Psoas muscle (tissue), 7 donors: ENCODE measurements at regions not wholly inside any gene's neighbourhood (a gene's known extent, or its start where the extent isn't known, plus 50 kb on each side); places are given as distances from the start of the nearest gene placed in this dataset.

Source experiments
- ATAC-seq, 4 donors: fragments of 200-7000 bp; cut with Tn5 transposase; one replicate each; pipeline ENCODE4 v1.9.1; 2020; ENCODE audit warnings: moderate library complexity in 3 of 4, mild to moderate bottlenecking in 2 of 4
- DNase-seq, 2 donors: peaks; one replicate each; pipeline ENCODE4 v3.0.0-alpha.2; 2020
- H3K27ac ChIP-seq: fragments of 200-600 bp; one replicate; pipeline ENCODE4 v1.8.0; 2022
- H3K27me3 ChIP-seq, 3 donors: fragments of 200-600 bp in 1 of 3; one replicate each; pipeline versions ENCODE4 v1.6.1 to v1.8.0; 2013 to 2022; ENCODE audit warnings: low read length in 2 of 3, mild to moderate bottlenecking in 2 of 3, moderate library complexity in 1 of 3; ENCODE audit not compliant: insufficient read depth in 3 of 3
- H3K36me3 ChIP-seq, 2 donors: fragments of 200-600 bp in 1 of 2; one replicate each; pipeline versions ENCODE4 v1.6.1 to v1.8.0; 2013 to 2022; ENCODE audit warnings: low read depth in 1 of 2, mild to moderate bottlenecking in 1 of 2, moderate library complexity in 1 of 2; ENCODE audit not compliant: insufficient read depth in 1 of 2
- H3K4me1 ChIP-seq: fragments of 200-600 bp; one replicate; pipeline ENCODE4 v1.8.0; 2022
- H3K4me3 ChIP-seq: fragments of 200-600 bp; one replicate; pipeline ENCODE4 v1.8.0; 2022; ENCODE audit warnings: mild to moderate bottlenecking
- H3K9me3 ChIP-seq: fragments of 200-600 bp; one replicate; pipeline ENCODE4 v1.8.0; 2022
- WGBS, 3 donors: extraction: QIAGEN DNeasy Blood & Tissue Kit; methylation state at CpG; one replicate each; pipeline versions ENCODE4 v1.1.6 to v1.1.7; 2013; 5-methylcytosine and 5-hydroxymethylcytosine counted together
- intact Hi-C, 2 donors: fragments of 100-400 bp; cut with DNase I; formaldehyde crosslinking; loops; one replicate each; pipeline versions ENCODE4 v1.11.0 to v1.14.2; 2022
- TF ChIP-seq, protein P1 (sequence below): fragments of 200-600 bp; IDR thresholded peaks from one replicate; pipeline ENCODE4 v1.8.0; 2022; ENCODE audit warnings: antibody characterized with exemption
- donor health status: healthy with polysubstance abuse.
- donor health status: DM: no; HTN: no; CAD: no; lungs with moderate emphysema.
- donor health status: Bipolar disorder and iron deficiency.
- donor health status: healthy.
- donor health status: DM: yes; HTN: yes; CAD: no.
- donor health status: DM: no; HTN: no; CAD: no.
- donor health status: DM: yes; HTN: yes; CAD: no.

DNA sequence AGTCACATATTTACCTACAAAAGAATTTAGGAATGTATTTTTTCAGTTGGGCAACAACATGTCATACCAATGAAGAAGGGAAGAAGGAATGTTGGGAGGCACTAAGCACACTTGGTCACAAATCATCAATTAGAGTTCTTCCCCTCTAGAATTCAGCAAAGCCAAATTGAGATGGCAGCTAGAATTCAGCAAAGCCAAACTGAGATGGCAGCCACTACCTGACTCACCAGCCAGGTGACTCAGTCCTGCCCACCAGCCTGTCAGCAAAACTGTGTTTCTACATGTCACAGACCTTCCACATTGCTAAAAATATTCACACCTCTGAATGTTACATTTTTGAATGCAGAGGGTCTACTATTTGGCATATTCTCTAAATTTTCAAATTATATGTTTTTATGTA, 63.2 kb upstream of the NOCT start:
- H3K9me3 ChIP-seq, result no peaks in the 10 kb centered on the region
- H3K27ac ChIP-seq, result no peak overlapping the region
- intact Hi-C loops, result no loop called here
- no peaks in the 10 kb centered on the region for H3K4me1 ChIP-seq
- H3K27me3 ChIP-seq, result no peaks in the 10 kb centered on the region
- H3K36me3 ChIP-seq, result no peaks in the 10 kb centered on the region
- TF ChIP-seq, protein P1, sequence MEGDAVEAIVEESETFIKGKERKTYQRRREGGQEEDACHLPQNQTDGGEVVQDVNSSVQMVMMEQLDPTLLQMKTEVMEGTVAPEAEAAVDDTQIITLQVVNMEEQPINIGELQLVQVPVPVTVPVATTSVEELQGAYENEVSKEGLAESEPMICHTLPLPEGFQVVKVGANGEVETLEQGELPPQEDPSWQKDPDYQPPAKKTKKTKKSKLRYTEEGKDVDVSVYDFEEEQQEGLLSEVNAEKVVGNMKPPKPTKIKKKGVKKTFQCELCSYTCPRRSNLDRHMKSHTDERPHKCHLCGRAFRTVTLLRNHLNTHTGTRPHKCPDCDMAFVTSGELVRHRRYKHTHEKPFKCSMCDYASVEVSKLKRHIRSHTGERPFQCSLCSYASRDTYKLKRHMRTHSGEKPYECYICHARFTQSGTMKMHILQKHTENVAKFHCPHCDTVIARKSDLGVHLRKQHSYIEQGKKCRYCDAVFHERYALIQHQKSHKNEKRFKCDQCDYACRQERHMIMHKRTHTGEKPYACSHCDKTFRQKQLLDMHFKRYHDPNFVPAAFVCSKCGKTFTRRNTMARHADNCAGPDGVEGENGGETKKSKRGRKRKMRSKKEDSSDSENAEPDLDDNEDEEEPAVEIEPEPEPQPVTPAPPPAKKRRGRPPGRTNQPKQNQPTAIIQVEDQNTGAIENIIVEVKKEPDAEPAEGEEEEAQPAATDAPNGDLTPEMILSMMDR, result no peak
- ATAC-seq, result no peak
- DNase-seq, result no peak
- no peak overlapping the region for H3K4me3 ChIP-seq

DNA sequence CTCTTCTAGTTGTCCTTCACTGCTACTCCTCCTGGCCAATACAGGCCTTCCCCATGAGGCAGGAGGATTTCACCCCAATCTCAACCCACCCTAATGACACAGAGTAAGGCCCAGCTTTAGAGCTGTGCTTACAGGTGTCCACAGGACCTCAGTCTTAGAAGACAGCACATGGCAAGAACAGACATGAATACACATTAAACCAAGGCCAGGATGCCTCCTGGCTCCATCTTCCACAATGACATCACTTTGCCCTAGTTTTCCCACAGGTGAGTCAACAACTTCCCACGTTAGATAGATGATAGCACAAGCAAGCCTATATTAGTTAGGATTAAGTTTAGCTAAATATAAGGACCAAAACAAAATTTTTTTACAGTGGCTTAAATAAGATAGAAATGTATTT, 63.8 kb upstream of the NOCT start:
- H3K9me3 ChIP-seq, result no peaks in the 10 kb centered on the region
- 77 to 93% (median 89%) methylated on average over 1 of the region's 1 CpG for WGBS, 3 donors
- DNase-seq (no peak), ATAC-seq (no peak)
- intact Hi-C loops, result no loop called here
- H3K27ac ChIP-seq, result no peak overlapping the region
- no peaks in the 10 kb centered on the region for H3K27me3 ChIP-seq
- H3K4me3 ChIP-seq, result no peak overlapping the region
- no peaks in the 10 kb centered on the region for H3K4me1 ChIP-seq
- H3K36me3 ChIP-seq, result no peaks in the 10 kb centered on the region
- TF ChIP-seq, protein P1, result no peak

DNA sequence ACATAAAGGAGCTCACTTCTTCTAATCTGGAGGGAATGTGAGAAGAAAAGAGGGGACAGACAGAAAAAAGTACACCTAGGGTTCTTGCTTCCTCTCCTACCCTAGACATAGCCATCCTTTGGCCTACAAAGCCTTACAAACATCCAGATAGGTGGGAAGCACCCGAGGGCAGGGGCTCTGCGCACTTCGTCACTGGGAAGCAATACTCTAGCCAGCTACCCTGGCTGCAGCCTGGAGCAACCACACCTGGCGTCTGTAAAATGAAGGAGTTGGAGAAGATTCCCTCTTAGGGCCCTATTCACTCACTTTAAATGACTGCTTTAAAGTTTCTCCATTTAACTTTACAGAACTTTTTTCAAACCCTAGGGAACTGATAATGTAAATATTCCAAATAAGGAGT, 65.7 kb upstream of the NOCT start:
- Histone ChIP-seq H3K27ac (no peak overlapping the region), H3K4me3 (no peak overlapping the region), H3K27me3 (no peaks in the 10 kb centered on the region), H3K9me3 (no peaks in the 10 kb centered on the region), H3K36me3 (no peaks in the 10 kb centered on the region), H3K4me1 (no peaks in the 10 kb centered on the region)
- intact Hi-C loops, result no loop called here
- TF ChIP-seq, protein P1, result no peak
- 66 to 93% (median 91%) methylated on average over 4 of the region's 4 CpGs for WGBS, 3 donors
- DNase-seq (no peak), ATAC-seq (no peak)

DNA sequence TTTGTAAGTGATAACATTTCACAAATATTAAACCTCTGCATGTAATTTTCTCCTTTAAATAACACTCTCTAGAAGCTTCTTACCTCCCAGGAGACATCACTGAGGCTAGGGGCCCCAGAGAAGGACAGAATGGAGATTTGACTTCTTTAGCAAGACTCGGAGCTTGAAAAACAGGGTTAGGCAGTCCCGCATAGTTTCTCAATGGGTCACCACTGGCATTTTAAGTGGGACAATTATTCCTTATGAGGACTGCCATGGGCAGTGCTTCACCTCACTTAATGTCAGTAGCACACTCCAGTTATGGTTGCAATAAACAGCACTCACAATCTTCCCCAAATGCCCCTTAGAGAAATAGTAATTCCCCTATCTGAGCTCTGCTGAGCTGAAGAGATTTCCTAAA, 66.7 kb upstream of the NOCT start:
- ATAC-seq, result no peak
- no peaks in the 10 kb centered on the region for H3K36me3 ChIP-seq
- intact Hi-C loops, result no loop called here
- H3K27me3 ChIP-seq, result no peaks in the 10 kb centered on the region
- TF ChIP-seq, protein P1, result no peak
- H3K4me3 ChIP-seq, result no peak overlapping the region
- no peaks in the 10 kb centered on the region for H3K4me1 ChIP-seq
- WGBS, 3 donors, result 92 to 93% (median 93%) methylated on average over 2 of the region's 2 CpGs
- no peaks in the 10 kb centered on the region for H3K9me3 ChIP-seq
- no peak overlapping the region for H3K27ac ChIP-seq
- no peak for DNase-seq

DNA sequence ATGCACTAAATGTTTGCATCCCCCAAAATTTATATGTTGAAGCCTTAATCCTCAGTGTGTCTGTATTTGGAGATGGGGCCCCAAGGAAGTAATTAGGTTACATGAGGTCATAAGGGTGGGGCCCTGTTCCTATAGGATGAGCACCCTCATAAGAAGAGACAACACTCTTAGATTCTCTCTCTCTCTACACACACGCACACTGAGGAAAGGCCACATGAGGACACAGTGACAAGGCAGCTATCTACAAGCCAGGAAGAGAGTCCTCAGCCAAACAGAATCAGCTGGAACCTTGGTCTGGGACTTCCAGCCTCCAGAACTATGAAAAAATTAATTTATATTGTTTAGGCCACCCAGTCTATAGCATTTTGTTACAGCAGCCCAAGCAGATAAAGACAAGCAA, 69.3 kb upstream of the NOCT start:
- H3K27me3 ChIP-seq, result no peaks in the 10 kb centered on the region
- no peak overlapping the region for H3K4me3 ChIP-seq
- intact Hi-C loops, result no loop called here
- TF ChIP-seq, protein P1, result no peak
- no peaks in the 10 kb centered on the region for H3K36me3 ChIP-seq
- WGBS, 3 donors, result 34 to 72% (median 55%) methylated on average over 1 of the region's 1 CpG
- ATAC-seq (no peak), DNase-seq (no peak)
- H3K9me3 ChIP-seq, result no peaks in the 10 kb centered on the region
- no peak overlapping the region for H3K27ac ChIP-seq
- H3K4me1 ChIP-seq, result no peaks in the 10 kb centered on the region
